ENCODE measurements at regions not wholly inside any gene's neighbourhood (a gene's known extent, or its start where the extent isn't known, plus 50 kb on each side); places are given as distances from the start of the nearest gene placed in this dataset.

DNA sequence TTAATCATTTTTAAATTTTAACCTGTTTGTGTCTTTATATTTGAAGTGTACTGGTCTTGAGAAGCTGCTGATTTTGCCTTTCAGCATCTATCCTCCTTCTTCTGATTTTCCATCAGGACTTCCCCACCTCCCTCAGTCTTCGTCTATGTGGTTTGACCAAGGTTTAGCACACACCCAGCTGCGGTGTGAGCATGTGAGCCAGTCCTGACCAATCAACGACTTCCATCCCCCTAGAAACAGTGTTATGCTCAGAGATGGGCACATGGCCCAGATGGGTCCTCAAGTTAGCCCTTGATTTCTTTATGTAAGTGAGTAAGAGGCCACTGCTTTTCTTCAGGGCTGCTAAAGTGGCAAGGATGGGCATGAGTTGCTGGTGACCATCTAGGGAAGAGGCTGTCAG lies 190.8 kb downstream of the MATN1 start:
- TF ChIP-seq SUZ12 (IDR thresholded peaks at IDR 0.05; ENCODE audit: extremely low read depth, insufficient read depth, insufficient read length): no peak
- no peak for TF ChIP-seq ZNF274 (IDR thresholded peaks at IDR 0.05; ENCODE audit: low read depth, low read length)

All from NT2/D1 (cell line).